Lower leg skin (tissue), 3 donors: ENCODE measurements at regions not wholly inside any gene's neighbourhood (a gene's known extent, or its start where the extent isn't known, plus 50 kb on each side); places are given as distances from the start of the nearest gene placed in this dataset.

Source experiments
- CTCF ChIP-seq, 3 donors: fragments of 450-650 bp; IDR thresholded peaks; one replicate each; pipeline ENCODE4 v1.5.1; 2016; ENCODE audit warnings: antibody characterized with exemption in 3 of 3, mild to moderate bottlenecking in 3 of 3, moderate library complexity in 2 of 3
- POLR2A ChIP-seq, 2 donors: fragments of 450-650 bp; IDR thresholded peaks; one replicate each; pipeline ENCODE4 v1.6.1; 2016 to 2017; ENCODE audit warnings: antibody characterized with exemption in 2 of 2, mild to moderate bottlenecking in 1 of 2, moderate library complexity in 1 of 2

- TF ChIP-seq CTCF (IDR thresholded peaks at IDR 0.05), result no peak
- TF ChIP-seq POLR2A (IDR thresholded peaks at IDR 0.05), result no peak
These were observed 58.8 kb upstream of the MKLN1 start for GRCh38 chr7:131268906-131269305.
